Sigmoid colon (tissue), 6 donors: ENCODE measurements at regions not wholly inside any gene's neighbourhood (a gene's known extent, or its start where the extent isn't known, plus 50 kb on each side); places are given as distances from the start of the nearest gene placed in this dataset.

Source experiments
- DNase-seq: peaks from one replicate; pipeline ENCODE4 v3.0.0-alpha.2; 2019
- H3K27ac ChIP-seq, 4 donors: fragments of 200-600 bp; sonication (generic); one replicate each; pipeline ENCODE4 v1.5.1; 2016 to 2019; ENCODE audit warnings: mild to moderate bottlenecking in 1 of 4
- H3K27me3 ChIP-seq, 3 donors: fragments of 200-600 bp; sonication (generic); one replicate each; pipeline ENCODE4 v1.5.1; 2019; ENCODE audit warnings: mild to moderate bottlenecking in 1 of 3
- H3K36me3 ChIP-seq, 4 donors: fragments of 200-600 bp; sonication (generic); one replicate each; pipeline ENCODE4 v1.5.1; 2016 to 2019
- H3K4me1 ChIP-seq, 4 donors: fragments of 200-600 bp; sonication (generic); one replicate each; pipeline ENCODE4 v1.5.1; 2017 to 2019
- H3K4me3 ChIP-seq, 4 donors: fragments of 200-600 bp; sonication (generic); one replicate each; pipeline ENCODE4 v1.5.1; 2017 to 2019; ENCODE audit warnings: mild to moderate bottlenecking in 2 of 4, moderate library complexity in 1 of 4
- H3K9me3 ChIP-seq, 4 donors: fragments of 200-600 bp in 3 of 4; sonication (generic) in 3 of 4; one replicate each; pipeline versions ENCODE4 v1.5.1 to v1.6.1; 2013 to 2019
- CTCF ChIP-seq, 4 experiments: fragments of 450-650 bp in 3 of 4; fragments of 200-600 bp in 1 of 4; IDR thresholded peaks; one replicate each; pipeline ENCODE4 v1.5.1; 2016 to 2019; ENCODE audit warnings: antibody characterized with exemption in 4 of 4, mild to moderate bottlenecking in 3 of 4, moderate library complexity in 2 of 4
- EP300 ChIP-seq, 4 donors: sonication (generic); formaldehyde crosslinking; IDR thresholded peaks; one replicate each; pipeline ENCODE4 v1.6.1; 2017; ENCODE audit warnings: antibody characterized with exemption in 4 of 4
- POLR2A ChIP-seq, 2 donors: fragments of 450-650 bp; IDR thresholded peaks; one replicate each; pipeline ENCODE4 v1.6.1; 2016; ENCODE audit warnings: antibody characterized with exemption in 2 of 2, mild to moderate bottlenecking in 2 of 2, moderate library complexity in 2 of 2
- POLR2AphosphoS5 ChIP-seq, 4 donors: sonication (generic); formaldehyde crosslinking; IDR thresholded peaks; one replicate each; pipeline ENCODE4 v1.6.1; 2017; ENCODE audit warnings: antibody characterized with exemption in 4 of 4
- WGBS, 2 donors: extraction: QIAGEN DNeasy Blood & Tissue Kit; methylation state at CpG; one replicate each; pipeline ENCODE4 v1.1.7; 2013; 5-methylcytosine and 5-hydroxymethylcytosine counted together
- intact Hi-C: fragments of 100-400 bp; cut with DNase I; formaldehyde crosslinking; loops from one replicate; pipeline ENCODE4 v1.15.1; 2023
- donor health status: healthy with polysubstance abuse.
- donor health status: healthy.

GRCh38 chr1:162943622-162944021 lies 82.6 kb upstream of the CCDC190 start:
- H3K27me3 ChIP-seq, result no peaks in the 10 kb centered on the region
- peaks cover 0 to 6% (median 3%) of the 10 kb centered on the region in 4 donors for H3K4me1 ChIP-seq
- no peak overlapping the region for H3K4me3 ChIP-seq
- DNase-seq, result no peak
- TF ChIP-seq POLR2AphosphoS5 (IDR thresholded peaks at IDR 0.05) (no peak), POLR2A (IDR thresholded peaks at IDR 0.05) (no peak), CTCF (IDR thresholded peaks at IDR 0.05) (no peak)
- intact Hi-C loops, result no loop called here
- H3K9me3 ChIP-seq, result no peaks in the 10 kb centered on the region
- no peak overlapping the region for H3K27ac ChIP-seq
- no peaks in the 10 kb centered on the region for H3K36me3 ChIP-seq

- Histone ChIP-seq H3K4me1 (peaks cover 0 to 6% (median 3%) of the 10 kb centered on the region in 4 donors), H3K27ac (no peak overlapping the region), H3K4me3 (no peak overlapping the region), H3K36me3 (no peaks in the 10 kb centered on the region), H3K27me3 (no peaks in the 10 kb centered on the region), H3K9me3 (no peaks in the 10 kb centered on the region)
- TF ChIP-seq EP300 (IDR thresholded peaks at IDR 0.05) (no peak), CTCF (IDR thresholded peaks at IDR 0.05) (no peak), POLR2A (IDR thresholded peaks at IDR 0.05) (no peak), POLR2AphosphoS5 (IDR thresholded peaks at IDR 0.05) (no peak)
- DNase-seq, result no peak
- 41 to 49% methylated on average over 3 of the region's 3 CpGs for WGBS, 2 donors
- intact Hi-C loops, result no loop called here
Observed at GRCh38 chr1:162942916-162943559, 82.1 kb upstream of the CCDC190 start.

GRCh38 chr1:162941024-162941423 lies 80.0 kb upstream of the CCDC190 start:
- DNase-seq, result no peak
- Histone ChIP-seq H3K4me3 (no peak overlapping the region), H3K4me1 (peaks cover 0 to 6% (median 3%) of the 10 kb centered on the region in 4 donors), H3K27ac (no peak overlapping the region), H3K9me3 (no peaks in the 10 kb centered on the region), H3K27me3 (no peaks in the 10 kb centered on the region), H3K36me3 (no peaks in the 10 kb centered on the region)
- no peak for TF ChIP-seq POLR2A (IDR thresholded peaks at IDR 0.05)
- no peak for TF ChIP-seq POLR2AphosphoS5 (IDR thresholded peaks at IDR 0.05)
- TF ChIP-seq CTCF (IDR thresholded peaks at IDR 0.05), result no peak
- TF ChIP-seq EP300 (IDR thresholded peaks at IDR 0.05), result no peak
- intact Hi-C loops, result no loop called here
- 77 to 83% methylated on average over 3 of the region's 3 CpGs for WGBS, 2 donors

GRCh38 chr1:162939035-162939434 lies 78.1 kb upstream of the CCDC190 start:
- no peak for TF ChIP-seq POLR2AphosphoS5 (IDR thresholded peaks at IDR 0.05)
- TF ChIP-seq POLR2A (IDR thresholded peaks at IDR 0.05), result no peak
- TF ChIP-seq CTCF (IDR thresholded peaks at IDR 0.05), result no peak
- no peak for TF ChIP-seq EP300 (IDR thresholded peaks at IDR 0.05)
- no peak for DNase-seq
- Histone ChIP-seq H3K4me1 (peaks cover 0 to 6% (median 3%) of the 10 kb centered on the region in 4 donors), H3K9me3 (no peaks in the 10 kb centered on the region), H3K4me3 (no peak overlapping the region), H3K27ac (no peak overlapping the region), H3K36me3 (no peaks in the 10 kb centered on the region), H3K27me3 (no peaks in the 10 kb centered on the region)
- intact Hi-C loops, result no loop called here
- WGBS, 2 donors, result 76 to 79% methylated on average over 5 of the region's 5 CpGs
